ENCODE measurements at regions not wholly inside any gene's neighbourhood (a gene's known extent, or its start where the extent isn't known, plus 50 kb on each side); places are given as distances from the start of the nearest gene placed in this dataset.

DNA sequence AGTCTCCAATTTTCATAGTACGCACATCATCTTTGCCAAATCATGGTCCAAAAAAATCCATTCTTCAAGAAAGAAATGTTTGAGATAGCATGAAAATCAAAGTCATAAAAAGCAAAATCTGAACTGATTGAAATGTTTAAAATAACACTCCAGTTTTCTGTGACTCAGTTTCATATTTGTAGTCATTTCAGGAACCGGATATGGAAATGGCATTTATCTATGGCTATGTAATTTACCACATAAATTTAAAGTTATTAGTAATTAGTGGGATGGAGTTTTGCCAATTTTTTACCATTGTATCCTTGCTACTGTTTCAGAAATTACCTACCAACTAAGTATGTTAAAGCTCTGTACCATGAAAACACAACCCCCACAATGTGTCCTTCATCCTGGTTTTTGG, 456.6 kb upstream of the ACVR2A start:
- no peak overlapping the region for H3K27ac ChIP-seq
- no peak overlapping the region for H3K4me3 ChIP-seq
- DNase-seq (no peak), ATAC-seq (no peak)
- TF ChIP-seq CTCF (IDR thresholded peaks at IDR 0.05): no peak
- no peaks in the 10 kb centered on the region for H3K4me1 ChIP-seq
- no peaks in the 10 kb centered on the region for H3K36me3 ChIP-seq
- intact Hi-C loops (cut with DNase I): no loop called here
- H3K9me3 ChIP-seq: no peaks in the 10 kb centered on the region
- H3K27me3 ChIP-seq: no peaks in the 10 kb centered on the region

DNA sequence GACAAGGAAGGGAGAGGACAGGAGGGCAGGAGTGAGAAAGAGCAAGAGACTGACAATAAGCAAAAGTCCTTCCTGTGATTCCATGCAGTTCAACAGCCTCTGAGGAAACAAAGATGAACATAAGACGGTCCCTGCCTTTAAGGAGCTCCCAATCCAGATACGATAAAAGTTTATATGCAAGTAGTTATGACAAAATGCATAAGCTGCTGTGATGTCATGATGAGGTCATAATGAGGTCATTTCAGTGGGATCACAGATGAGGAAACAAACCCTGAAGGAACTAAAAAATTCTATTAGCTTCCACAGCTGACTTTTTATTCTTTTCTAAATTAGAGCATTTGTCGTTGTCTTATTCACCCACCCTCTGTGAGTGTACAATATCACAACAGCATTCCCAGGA, 458.5 kb upstream of the ACVR2A start:
- Histone ChIP-seq H3K27me3 (no peaks in the 10 kb centered on the region), H3K4me3 (no peak overlapping the region), H3K27ac (no peak overlapping the region), H3K36me3 (no peaks in the 10 kb centered on the region), H3K4me1 (no peaks in the 10 kb centered on the region), H3K9me3 (no peaks in the 10 kb centered on the region)
- intact Hi-C loops (cut with DNase I): no loop called here
- no peak for TF ChIP-seq CTCF (IDR thresholded peaks at IDR 0.05)
- ATAC-seq: no peak
- DNase-seq: no peak

- H3K4me1 ChIP-seq: no peaks in the 10 kb centered on the region
- H3K36me3 ChIP-seq: no peaks in the 10 kb centered on the region
- no peak for ATAC-seq
- no peak for TF ChIP-seq CTCF (IDR thresholded peaks at IDR 0.05)
- H3K27me3 ChIP-seq: no peaks in the 10 kb centered on the region
- intact Hi-C loops (cut with DNase I): no loop called here
- H3K4me3 ChIP-seq: no peak overlapping the region
- no peaks in the 10 kb centered on the region for H3K9me3 ChIP-seq
- H3K27ac ChIP-seq: no peak overlapping the region
- no peak for DNase-seq
These were observed 459.2 kb upstream of the ACVR2A start for GRCh38 chr2:147385600-147385999.

DNA sequence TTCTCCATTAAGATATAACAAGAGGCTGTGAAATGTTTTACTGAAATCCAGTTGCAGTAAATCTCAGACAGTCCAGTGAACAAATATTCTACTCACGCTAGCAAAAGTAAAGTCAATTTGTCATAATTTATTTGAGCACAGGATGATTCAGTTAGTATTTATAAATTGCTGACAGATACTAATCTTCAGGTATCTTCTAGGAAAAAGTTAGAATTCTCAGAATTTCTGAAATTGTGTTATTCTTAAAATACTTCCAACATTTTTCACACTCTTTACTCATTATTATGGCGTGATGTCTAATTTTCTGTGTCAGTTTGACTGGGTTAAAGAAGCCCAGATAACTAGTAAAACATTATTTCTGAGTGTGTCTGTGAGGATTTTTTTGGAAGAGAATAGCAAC, 460.2 kb upstream of the ACVR2A start:
- ATAC-seq: no peak
- Histone ChIP-seq H3K4me3 (no peak overlapping the region), H3K9me3 (no peaks in the 10 kb centered on the region), H3K4me1 (no peaks in the 10 kb centered on the region), H3K27me3 (no peaks in the 10 kb centered on the region), H3K36me3 (no peaks in the 10 kb centered on the region), H3K27ac (no peak overlapping the region)
- intact Hi-C loops (cut with DNase I): no loop called here
- TF ChIP-seq CTCF (IDR thresholded peaks at IDR 0.05): no peak
- DNase-seq: no peak

DNA sequence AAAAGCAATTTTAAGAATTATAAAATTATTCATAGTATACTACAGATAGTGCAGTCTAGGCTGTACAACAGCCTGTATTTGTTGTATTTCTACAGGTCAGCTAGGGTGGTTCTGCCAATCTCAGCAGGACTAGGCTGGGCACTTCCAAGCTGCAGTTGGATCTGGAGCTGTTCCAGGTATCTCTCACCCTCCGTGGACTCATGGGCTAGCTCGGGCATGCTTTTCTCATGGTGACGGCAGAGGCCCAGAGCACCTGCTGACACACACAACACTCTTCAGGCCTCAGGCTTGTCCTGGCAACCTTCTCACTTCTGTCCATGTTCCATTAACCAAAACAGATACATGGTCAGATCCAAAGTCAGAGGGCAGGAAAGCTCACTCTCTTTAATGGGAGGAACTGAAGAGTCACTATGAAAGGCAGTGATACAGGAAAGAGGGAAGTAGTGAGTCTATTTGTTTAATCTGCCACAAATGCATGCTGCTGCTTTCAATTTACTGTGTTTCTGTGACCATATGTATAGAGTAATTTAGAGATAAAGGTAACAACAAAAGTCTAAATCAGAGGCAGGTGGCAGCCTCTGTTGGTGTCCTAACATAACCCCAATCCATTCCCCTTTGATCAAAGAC, 462.4 kb upstream of the ACVR2A start:
- H3K27me3 ChIP-seq: no peaks in the 10 kb centered on the region
- no peak overlapping the region for H3K27ac ChIP-seq
- no peaks in the 10 kb centered on the region for H3K36me3 ChIP-seq
- no peak for TF ChIP-seq CTCF (IDR thresholded peaks at IDR 0.05)
- no peaks in the 10 kb centered on the region for H3K4me1 ChIP-seq
- no peaks in the 10 kb centered on the region for H3K9me3 ChIP-seq
- DNase-seq (no peak), ATAC-seq (no peak)
- intact Hi-C loops (cut with DNase I): no loop called here
- no peak overlapping the region for H3K4me3 ChIP-seq

All from left lung (tissue), 4 donors.